HEK293T (cell line): ENCODE measurements at regions not wholly inside any gene's neighbourhood (a gene's known extent, or its start where the extent isn't known, plus 50 kb on each side); places are given as distances from the start of the nearest gene placed in this dataset.

Source experiments
- CTCF ChIA-PET: fragments of 350-600 bp; formaldehyde crosslinking; extraction: SDS; loops from one replicate; lab custom pipeline; 2021; ENCODE audit warnings: antibody characterized with exemption, inconsistent platforms; lab: Yijun Ruan, JAX
- POLR2A ChIA-PET: fragments of 350-600 bp; formaldehyde crosslinking; extraction: SDS; loops from one replicate; lab custom pipeline; 2020; ENCODE audit warnings: antibody characterized with exemption, inconsistent platforms; lab: Yijun Ruan, JAX
- DNase-seq: peaks from one replicate; pipeline ENCODE4 v3.0.0; 2012; ENCODE audit warnings: mixed read lengths; ENCODE audit errors: extremely low spot score
- ARNT ChIP-seq: fragments of 450-650 bp; IDR thresholded peaks from 2 replicates; pipeline ENCODE4 v1.6.1; 2017; ENCODE audit warnings: mild to moderate bottlenecking
- BHLHE40 ChIP-seq: fragments of 450-650 bp; IDR thresholded peaks from 2 replicates; pipeline ENCODE4 v1.6.1; 2016; ENCODE audit warnings: mild to moderate bottlenecking, moderate library complexity, borderline replicate concordance
- CTBP1 ChIP-seq: fragments of 450-650 bp; IDR thresholded peaks from 2 replicates; pipeline ENCODE4 v1.6.1; 2016; ENCODE audit warnings: borderline replicate concordance
- ELF4 ChIP-seq: fragments of 450-650 bp; IDR thresholded peaks from 2 replicates; pipeline ENCODE4 v1.6.1; 2017; ENCODE audit warnings: antibody characterized with exemption
- FOXA1 ChIP-seq: fragments of 450-650 bp; IDR thresholded peaks from 2 replicates; pipeline ENCODE4 v1.6.1; 2016; ENCODE audit warnings: mild to moderate bottlenecking
- FOXK2 ChIP-seq: fragments of 450-650 bp; IDR thresholded peaks from 2 replicates; pipeline ENCODE4 v1.6.1; 2016; ENCODE audit warnings: mild to moderate bottlenecking
- FOXM1 ChIP-seq: fragments of 450-650 bp; IDR thresholded peaks from 2 replicates; pipeline ENCODE4 v1.6.1; 2017; ENCODE audit warnings: mild to moderate bottlenecking, borderline replicate concordance
- HDGF ChIP-seq: fragments of 450-650 bp; IDR thresholded peaks from 2 replicates; pipeline ENCODE4 v1.6.1; 2017; ENCODE audit warnings: antibody characterized with exemption, borderline replicate concordance
- L3MBTL2 ChIP-seq: fragments of 450-650 bp; conservative IDR thresholded peaks from 2 replicates; pipeline ENCODE4 v1.6.1; 2016; ENCODE audit warnings: mild to moderate bottlenecking
- LEF1 ChIP-seq: fragments of 450-650 bp; IDR thresholded peaks from 2 replicates; pipeline ENCODE4 v1.6.1; 2017; ENCODE audit warnings: mild to moderate bottlenecking, borderline replicate concordance
- NFRKB ChIP-seq: fragments of 450-650 bp; IDR thresholded peaks from 2 replicates; pipeline ENCODE4 v1.6.1; 2016; ENCODE audit warnings: mild to moderate bottlenecking, moderate library complexity
- PKNOX1 ChIP-seq: fragments of 450-650 bp; IDR thresholded peaks from 2 replicates; pipeline ENCODE4 v1.6.1; 2016
- SP1 ChIP-seq: fragments of 450-650 bp; IDR thresholded peaks from 2 replicates; pipeline ENCODE4 v1.6.1; 2017
- SUZ12 ChIP-seq: fragments of 450-650 bp; IDR thresholded peaks from 2 replicates; pipeline ENCODE4 v1.6.1; 2016; ENCODE audit warnings: mild to moderate bottlenecking
- TARDBP ChIP-seq: fragments of 450-650 bp; IDR thresholded peaks from 2 replicates; pipeline ENCODE4 v1.6.1; 2016
- ZNF384 ChIP-seq: fragments of 450-650 bp; IDR thresholded peaks from 2 replicates; pipeline ENCODE4 v1.6.1; 2016

- TF ChIP-seq CTBP1, result no peak
- TF ChIP-seq SUZ12, result no peak
- TF ChIP-seq SP1, result no peak
- TF ChIP-seq FOXM1, result no peak
- TF ChIP-seq LEF1, result no peak
- no peak for TF ChIP-seq ARNT
- TF ChIP-seq FOXK2, result no peak
- no peak for TF ChIP-seq PKNOX1
- TF ChIP-seq NFRKB, result no peak
- no peak for TF ChIP-seq BHLHE40
- TF ChIP-seq ZNF384, result no peak
- no peak for TF ChIP-seq TARDBP
- no peak for TF ChIP-seq L3MBTL2
- no peak for TF ChIP-seq HDGF
- no peak for TF ChIP-seq ELF4
- TF ChIP-seq FOXA1, result no peak
- POLR2A ChIA-PET, result interaction anchor here (1.3 kb wide), 1 partner anchor 293 kb away, joined by 3 read pairs; no protein-coding TSS in a partner anchor
- CTCF ChIA-PET, result no interaction called here
- no peak for DNase-seq
Observed at GRCh38 chr5:125041798-125042197, 295.4 kb upstream of the ZNF608 start.

- DNase-seq, result no peak
- POLR2A ChIA-PET, result interaction anchor here (1.3 kb wide), 1 partner anchor 294 kb away, joined by 3 read pairs; no protein-coding TSS in a partner anchor
- TF ChIP-seq SP1 (no peak), L3MBTL2 (no peak), ARNT (no peak), BHLHE40 (no peak), SUZ12 (no peak), NFRKB (no peak), ZNF384 (no peak), FOXA1 (no peak), PKNOX1 (no peak), HDGF (no peak), FOXM1 (no peak), CTBP1 (no peak), LEF1 (no peak), TARDBP (no peak), ELF4 (no peak), FOXK2 (no peak)
- CTCF ChIA-PET, result interaction anchor here (1.6 kb wide), 1 partner anchor 307 kb away, joined by 6 read pairs; no protein-coding TSS in a partner anchor
Observed at GRCh38 chr5:125042261-125042890, 295.9 kb upstream of the ZNF608 start.

GRCh38 chr5:125043781-125044391 is 297.4 kb upstream of the ZNF608 start:
- CTCF ChIA-PET, result interaction anchor here (1.6 kb wide), 1 partner anchor 305 kb away, joined by 6 read pairs; no protein-coding TSS in a partner anchor
- DNase-seq, result peak; percentile 48
- POLR2A ChIA-PET, result interaction anchor here (0.8 to 1.4 kb wide), 4 partner anchors 10 to 296 kb away, joined by 3 read pairs; no protein-coding TSS in a partner anchor
- TF ChIP-seq CTBP1 (peak; percentile 74), PKNOX1 (peak; percentile 87), ARNT (0 out of 2 replicates have a peak, but pooled peaks have one; percentile 31), SP1 (no peak)

GRCh38 chr5:125044491-125045282 is 298.2 kb upstream of the ZNF608 start:
- POLR2A ChIA-PET, result interaction anchor here (1.4 kb wide), 1 partner anchor 296 kb away, joined by 3 read pairs; no protein-coding TSS in a partner anchor
- no peak for TF ChIP-seq FOXK2
- DNase-seq, result no peak
- CTCF ChIA-PET, result no interaction called here

- TF ChIP-seq ELF4, result no peak
- TF ChIP-seq SP1, result no peak
- no peak for TF ChIP-seq ZNF384
- TF ChIP-seq LEF1, result no peak
- no peak for TF ChIP-seq FOXK2
- no peak for TF ChIP-seq TARDBP
- TF ChIP-seq CTBP1, result no peak
- TF ChIP-seq BHLHE40, result no peak
- TF ChIP-seq PKNOX1, result no peak
- no peak for TF ChIP-seq NFRKB
- TF ChIP-seq L3MBTL2, result no peak
- TF ChIP-seq FOXM1, result no peak
- TF ChIP-seq ARNT, result no peak
- ChIA-PET CTCF (no interaction called here), POLR2A (no interaction called here)
- no peak for DNase-seq
Observed at GRCh38 chr5:125045646-125046045, 299.2 kb upstream of the ZNF608 start.
